ENCODE measurements at regions not wholly inside any gene's neighbourhood (a gene's known extent, or its start where the extent isn't known, plus 50 kb on each side); places are given as distances from the start of the nearest gene placed in this dataset.

DNA sequence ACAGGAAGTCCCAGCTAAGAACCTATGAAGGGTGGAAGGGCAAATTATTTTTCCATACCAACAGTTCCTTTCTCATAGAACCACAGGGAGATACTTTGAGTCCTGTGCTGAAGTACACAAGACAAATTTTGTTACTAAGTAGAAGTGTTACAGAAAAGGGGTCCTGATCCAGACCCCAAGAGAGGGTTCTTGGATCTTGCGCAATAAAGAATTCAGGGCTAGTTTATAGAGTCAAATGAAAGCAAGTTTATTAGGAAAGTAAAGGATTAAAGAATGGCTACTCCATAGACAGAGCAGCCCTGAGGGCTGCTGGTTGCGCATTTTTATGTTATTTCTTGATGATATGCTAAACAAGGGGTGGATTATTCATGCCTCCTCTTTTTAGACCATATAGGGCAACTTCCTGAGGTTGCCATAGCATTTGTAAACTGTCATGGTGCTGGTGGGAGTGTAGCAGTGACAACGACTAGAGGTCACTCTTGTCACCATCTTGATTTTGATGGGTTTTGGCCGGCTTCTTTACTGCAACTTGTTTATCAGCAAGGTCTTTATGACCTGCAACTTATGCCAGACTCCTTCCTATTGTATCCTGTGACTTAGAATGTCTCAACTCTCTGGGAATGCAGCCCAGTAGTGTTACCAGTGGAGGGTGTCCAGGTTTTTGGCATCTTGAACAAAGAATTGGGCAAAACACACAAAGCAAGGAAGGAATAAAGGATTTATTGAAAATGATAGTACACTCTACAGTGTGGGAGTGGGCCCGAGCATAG, 409.4 kb downstream of the SH2D4B start:
- TF ChIP-seq, protein P1, sequence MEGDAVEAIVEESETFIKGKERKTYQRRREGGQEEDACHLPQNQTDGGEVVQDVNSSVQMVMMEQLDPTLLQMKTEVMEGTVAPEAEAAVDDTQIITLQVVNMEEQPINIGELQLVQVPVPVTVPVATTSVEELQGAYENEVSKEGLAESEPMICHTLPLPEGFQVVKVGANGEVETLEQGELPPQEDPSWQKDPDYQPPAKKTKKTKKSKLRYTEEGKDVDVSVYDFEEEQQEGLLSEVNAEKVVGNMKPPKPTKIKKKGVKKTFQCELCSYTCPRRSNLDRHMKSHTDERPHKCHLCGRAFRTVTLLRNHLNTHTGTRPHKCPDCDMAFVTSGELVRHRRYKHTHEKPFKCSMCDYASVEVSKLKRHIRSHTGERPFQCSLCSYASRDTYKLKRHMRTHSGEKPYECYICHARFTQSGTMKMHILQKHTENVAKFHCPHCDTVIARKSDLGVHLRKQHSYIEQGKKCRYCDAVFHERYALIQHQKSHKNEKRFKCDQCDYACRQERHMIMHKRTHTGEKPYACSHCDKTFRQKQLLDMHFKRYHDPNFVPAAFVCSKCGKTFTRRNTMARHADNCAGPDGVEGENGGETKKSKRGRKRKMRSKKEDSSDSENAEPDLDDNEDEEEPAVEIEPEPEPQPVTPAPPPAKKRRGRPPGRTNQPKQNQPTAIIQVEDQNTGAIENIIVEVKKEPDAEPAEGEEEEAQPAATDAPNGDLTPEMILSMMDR (IDR thresholded peaks at IDR 0.05; ENCODE audit: control extremely low read depth, extremely low read depth, low read depth, missing control alignments): no peak
- POLR2A ChIA-PET: no interaction called here
- CTCF ChIA-PET: interaction anchor here (1.5 to 2.3 kb wide), 3 partner anchors 23 to 285 kb away, joined by 6 to 14 read pairs (median 11); no protein-coding TSS in a partner anchor

DNA sequence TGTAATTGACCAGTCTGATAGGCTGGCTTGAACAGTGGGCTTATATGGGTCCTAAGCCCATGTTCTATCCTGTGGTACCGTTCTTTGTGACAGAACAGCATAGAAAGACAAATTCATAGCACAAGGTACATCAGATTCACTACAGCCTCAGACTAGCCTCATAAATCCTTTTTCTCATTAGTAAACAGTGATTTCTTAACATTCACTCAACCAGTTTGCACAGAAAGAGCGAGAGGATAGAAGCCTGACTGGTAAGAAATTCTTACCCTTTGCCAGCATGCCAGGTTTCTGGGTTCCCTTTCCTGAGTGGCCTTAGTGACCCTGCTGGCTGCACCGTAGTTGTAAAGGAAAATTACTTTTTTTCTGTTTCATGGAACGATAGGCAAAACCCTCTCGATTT, 412.1 kb downstream of the SH2D4B start:
- CTCF ChIA-PET: no interaction called here

More for the DNA sequence above, 409.4 kb downstream of the SH2D4B start:
- no peak for DNase-seq (ENCODE audit: extremely low spot score)

DNA sequence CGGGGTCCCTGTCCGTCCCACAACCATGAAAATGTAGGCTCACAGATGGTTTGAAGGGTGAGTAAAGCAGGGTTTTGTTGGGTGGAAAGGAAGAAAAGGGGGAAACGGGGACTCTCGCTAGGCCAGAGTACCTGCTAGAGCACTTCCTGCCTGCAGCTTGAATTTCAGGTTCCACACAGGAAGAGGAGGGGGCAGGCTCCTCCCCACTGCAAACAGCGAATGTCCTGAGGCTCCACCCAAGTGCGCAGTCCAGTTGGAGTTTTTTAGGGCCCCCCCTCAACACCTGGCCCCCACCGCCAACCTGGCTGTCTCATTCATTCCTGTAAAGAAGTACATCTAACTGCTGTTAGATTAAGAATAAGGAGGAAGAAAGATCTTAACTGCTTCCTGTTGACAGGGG, 414.7 kb downstream of the SH2D4B start:
- no peak for DNase-seq (ENCODE audit: extremely low spot score)
- TF ChIP-seq, protein P1 (IDR thresholded peaks at IDR 0.05; ENCODE audit: control extremely low read depth, extremely low read depth, low read depth, missing control alignments): no peak
- ChIA-PET POLR2A (no interaction called here), CTCF (interaction anchor here (1.4 kb wide), 1 partner anchor 252 kb away, joined by 3 read pairs; no protein-coding TSS in a partner anchor)

More for the DNA sequence above, 412.1 kb downstream of the SH2D4B start:
- POLR2A ChIA-PET: no interaction called here
- TF ChIP-seq, protein P1 (IDR thresholded peaks at IDR 0.05; ENCODE audit: control extremely low read depth, extremely low read depth, low read depth, missing control alignments): no peak
- no peak for DNase-seq (ENCODE audit: extremely low spot score)

DNA sequence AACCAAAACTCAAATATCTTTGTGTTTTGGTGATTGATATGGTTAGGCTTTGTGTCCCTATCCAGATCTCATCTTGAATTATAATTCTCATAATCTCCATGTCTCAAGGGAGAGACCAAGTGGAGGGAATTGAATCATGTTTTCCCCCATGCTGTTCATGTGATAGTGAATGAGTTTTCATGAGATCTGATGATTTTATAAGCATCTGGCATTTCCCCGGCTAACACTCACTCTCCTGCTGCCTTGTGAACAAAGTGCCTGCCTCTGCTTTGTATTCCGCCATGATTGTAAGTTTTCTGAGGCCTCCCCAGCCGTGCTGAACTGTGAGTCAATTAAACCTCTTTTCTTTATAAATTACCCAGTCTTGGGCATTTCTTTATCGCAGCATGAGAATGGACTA, 419.5 kb downstream of the SH2D4B start:
- DNase-seq (ENCODE audit: extremely low spot score): no peak
- TF ChIP-seq, protein P1 (IDR thresholded peaks at IDR 0.05; ENCODE audit: control extremely low read depth, extremely low read depth, low read depth, missing control alignments): no peak
- ChIA-PET CTCF (no interaction called here), POLR2A (no interaction called here)

DNA sequence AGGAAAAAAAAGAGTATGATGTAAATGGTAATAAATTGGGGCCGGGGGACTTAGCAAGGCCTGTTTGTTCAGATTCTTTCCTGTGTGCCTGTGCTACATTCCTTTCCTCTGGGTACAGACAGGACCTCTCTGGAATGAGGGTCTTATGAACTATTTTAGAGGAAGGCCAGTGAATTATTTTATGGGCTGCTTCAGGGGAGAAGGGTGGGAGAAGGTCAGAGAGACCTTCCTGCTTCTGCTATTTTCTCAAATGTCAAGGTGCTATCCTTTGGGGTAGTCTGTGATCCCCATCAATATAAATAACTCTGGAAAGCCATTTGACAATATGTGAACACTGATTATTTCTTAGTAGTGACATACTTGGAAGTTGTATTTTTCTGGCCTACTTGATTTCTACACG, 426.5 kb downstream of the SH2D4B start:
- TF ChIP-seq, protein P1 (IDR thresholded peaks at IDR 0.05; ENCODE audit: control extremely low read depth, extremely low read depth, low read depth, missing control alignments): no peak
- no peak for DNase-seq (ENCODE audit: extremely low spot score)
- ChIA-PET POLR2A (no interaction called here), CTCF (interaction anchor here (1.0 to 2.1 kb wide), 4 partner anchors 9 to 301 kb away, joined by 3 to 4 read pairs (median 4); no protein-coding TSS in a partner anchor)

DNA sequence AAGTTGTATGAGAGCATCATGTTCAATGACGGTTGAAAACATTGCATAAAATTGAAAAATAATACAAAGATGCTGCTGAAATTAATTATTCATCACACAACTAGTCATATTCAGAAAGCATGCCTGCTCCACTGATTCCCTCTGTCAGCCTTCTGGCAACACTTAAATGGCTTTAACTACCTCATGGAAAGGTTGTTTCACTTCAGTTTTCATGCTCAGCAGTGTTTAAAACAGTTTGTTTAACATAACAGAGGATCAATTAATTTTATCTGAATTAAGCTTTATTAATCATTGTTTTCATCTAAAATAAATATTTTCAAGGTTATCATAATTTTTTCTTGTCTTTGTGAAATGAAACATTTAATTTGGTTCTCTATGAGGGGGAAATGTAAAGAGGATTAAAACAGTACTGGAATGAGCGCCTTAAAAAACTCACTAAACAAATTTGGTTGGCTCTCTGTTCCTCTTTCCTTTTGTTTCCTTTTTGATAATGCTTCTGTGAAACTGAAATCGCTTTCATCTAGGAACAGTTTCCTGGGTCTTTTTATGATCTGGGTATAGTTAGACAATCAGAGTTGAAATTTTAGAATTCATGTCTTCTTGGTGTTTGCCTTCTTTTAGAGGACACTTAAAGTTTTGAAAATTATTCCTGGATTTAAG, 427.4 kb downstream of the SH2D4B start:
- TF ChIP-seq, protein P1 (IDR thresholded peaks at IDR 0.05; ENCODE audit: control extremely low read depth, extremely low read depth, low read depth, missing control alignments): no peak
- ChIA-PET POLR2A (no interaction called here), CTCF (interaction anchor here (1.6 to 2.1 kb wide), 3 partner anchors 54 to 302 kb away, joined by 3 to 4 read pairs (median 4); no protein-coding TSS in a partner anchor)
- DNase-seq (ENCODE audit: extremely low spot score): peak; percentile 23

Data from GM10248 (cell line).